Activated CD4-positive, alpha-beta T cell treated with anti-CD3 and anti-CD28 coated beads, Interleukin-2, amount 10 ng/mL, durations not matched to agents 24 days and 14 days (primary cell): ENCODE measurements at regions not wholly inside any gene's neighbourhood (a gene's known extent, or its start where the extent isn't known, plus 50 kb on each side); places are given as distances from the start of the nearest gene placed in this dataset.

Experiments used
- DNase-seq: peaks from one replicate; pipeline ENCODE4 v3.0.0; 2022
- H3K27ac Mint-ChIP-seq: one replicate; pipeline ENCODE4 v1.8.0; 2022; ENCODE audit warnings: mild to moderate bottlenecking, mixed read lengths
- H3K27me3 Mint-ChIP-seq: one replicate; pipeline ENCODE4 v1.8.0; 2022; ENCODE audit warnings: mixed read lengths
- H3K36me3 Mint-ChIP-seq: one replicate; pipeline ENCODE4 v1.8.0; 2022; ENCODE audit warnings: low read depth, mild to moderate bottlenecking, mixed read lengths
- H3K4me1 Mint-ChIP-seq: one replicate; pipeline ENCODE4 v1.8.0; 2021; ENCODE audit warnings: mixed read lengths
- H3K4me3 Mint-ChIP-seq: one replicate; pipeline ENCODE4 v1.8.0; 2022; ENCODE audit warnings: mild to moderate bottlenecking, moderate library complexity, mixed read lengths
- H3K9me3 Mint-ChIP-seq: one replicate; pipeline ENCODE4 v1.8.0; 2021; ENCODE audit warnings: mixed read lengths
- intact Hi-C: fragments of 100-400 bp; cut with micrococcal nuclease; formaldehyde crosslinking; loops from one replicate; pipeline ENCODE4 v1.15.1; 2023

GRCh38 chr3:87626546-87626945 is 350.2 kb upstream of the POU1F1 start:
- Mint-ChIP-seq H3K4me3 (no peak overlapping the region), H3K36me3 (no peaks in the 10 kb centered on the region), H3K27me3 (no peaks in the 10 kb centered on the region), H3K27ac (no peak overlapping the region), H3K9me3 (no peaks in the 10 kb centered on the region), H3K4me1 (no peaks in the 10 kb centered on the region)
- intact Hi-C loops: no loop called here
- no peak for DNase-seq

GRCh38 chr3:87625876-87626275 is 349.5 kb upstream of the POU1F1 start:
- Mint-ChIP-seq H3K4me1 (no peaks in the 10 kb centered on the region), H3K36me3 (no peaks in the 10 kb centered on the region), H3K27ac (no peak overlapping the region), H3K27me3 (no peaks in the 10 kb centered on the region), H3K4me3 (no peak overlapping the region), H3K9me3 (no peaks in the 10 kb centered on the region)
- no peak for DNase-seq
- intact Hi-C loops: no loop called here

- H3K27me3 Mint-ChIP-seq: no peaks in the 10 kb centered on the region
- no peak overlapping the region for H3K4me3 Mint-ChIP-seq
- H3K4me1 Mint-ChIP-seq: no peaks in the 10 kb centered on the region
- no peaks in the 10 kb centered on the region for H3K36me3 Mint-ChIP-seq
- no peak overlapping the region for H3K27ac Mint-ChIP-seq
- no peaks in the 10 kb centered on the region for H3K9me3 Mint-ChIP-seq
- intact Hi-C loops: no loop called here
- no peak for DNase-seq
Observed at GRCh38 chr3:87624860-87625259, 348.5 kb upstream of the POU1F1 start.

- H3K4me1 Mint-ChIP-seq: no peaks in the 10 kb centered on the region
- H3K9me3 Mint-ChIP-seq: no peaks in the 10 kb centered on the region
- no peaks in the 10 kb centered on the region for H3K27me3 Mint-ChIP-seq
- H3K4me3 Mint-ChIP-seq: no peak overlapping the region
- no peak for DNase-seq
- intact Hi-C loops: no loop called here
- H3K27ac Mint-ChIP-seq: no peak overlapping the region
- no peaks in the 10 kb centered on the region for H3K36me3 Mint-ChIP-seq
Observed at GRCh38 chr3:87621667-87622066, 345.3 kb upstream of the POU1F1 start.

GRCh38 chr3:87615506-87615905 is 339.1 kb upstream of the POU1F1 start:
- DNase-seq: no peak
- H3K9me3 Mint-ChIP-seq: peaks cover 9% of the 10 kb centered on the region
- intact Hi-C loops: no loop called here
- no peak overlapping the region for H3K4me3 Mint-ChIP-seq
- no peaks in the 10 kb centered on the region for H3K36me3 Mint-ChIP-seq
- no peaks in the 10 kb centered on the region for H3K4me1 Mint-ChIP-seq
- H3K27ac Mint-ChIP-seq: no peak overlapping the region
- no peaks in the 10 kb centered on the region for H3K27me3 Mint-ChIP-seq

GRCh38 chr3:87614998-87615397 is 338.6 kb upstream of the POU1F1 start:
- intact Hi-C loops: no loop called here
- Mint-ChIP-seq H3K9me3 (peaks cover 9% of the 10 kb centered on the region), H3K4me1 (no peaks in the 10 kb centered on the region), H3K27me3 (no peaks in the 10 kb centered on the region), H3K4me3 (no peak overlapping the region), H3K36me3 (no peaks in the 10 kb centered on the region), H3K27ac (no peak overlapping the region)
- DNase-seq: no peak

- no peak for DNase-seq
- intact Hi-C loops: no loop called here
- Mint-ChIP-seq H3K9me3 (peaks cover 4% of the 10 kb centered on the region), H3K4me3 (no peak overlapping the region), H3K27ac (no peak overlapping the region), H3K36me3 (no peaks in the 10 kb centered on the region), H3K4me1 (no peaks in the 10 kb centered on the region), H3K27me3 (no peaks in the 10 kb centered on the region)
Observed at GRCh38 chr3:87607234-87607633, 330.9 kb upstream of the POU1F1 start.

GRCh38 chr3:87595798-87596197 is 319.4 kb upstream of the POU1F1 start:
- no peak for DNase-seq
- H3K9me3 Mint-ChIP-seq: peaks cover 3% of the 10 kb centered on the region
- H3K4me1 Mint-ChIP-seq: no peaks in the 10 kb centered on the region
- no peaks in the 10 kb centered on the region for H3K36me3 Mint-ChIP-seq
- H3K27ac Mint-ChIP-seq: no peak overlapping the region
- H3K27me3 Mint-ChIP-seq: no peaks in the 10 kb centered on the region
- no peak overlapping the region for H3K4me3 Mint-ChIP-seq
- intact Hi-C loops: no loop called here

- no peaks in the 10 kb centered on the region for H3K36me3 Mint-ChIP-seq
- DNase-seq: no peak
- no peaks in the 10 kb centered on the region for H3K27me3 Mint-ChIP-seq
- H3K9me3 Mint-ChIP-seq: no peaks in the 10 kb centered on the region
- no peak overlapping the region for H3K27ac Mint-ChIP-seq
- H3K4me3 Mint-ChIP-seq: no peak overlapping the region
- H3K4me1 Mint-ChIP-seq: no peaks in the 10 kb centered on the region
- intact Hi-C loops: no loop called here
Observed at GRCh38 chr3:87581240-87581639, 304.9 kb upstream of the POU1F1 start.

GRCh38 chr3:87576752-87577151 is 300.4 kb upstream of the POU1F1 start:
- Mint-ChIP-seq H3K4me3 (no peak overlapping the region), H3K27me3 (no peaks in the 10 kb centered on the region), H3K4me1 (no peaks in the 10 kb centered on the region), H3K27ac (no peak overlapping the region), H3K9me3 (no peaks in the 10 kb centered on the region), H3K36me3 (no peaks in the 10 kb centered on the region)
- intact Hi-C loops: no loop called here
- DNase-seq: no peak

- Mint-ChIP-seq H3K27me3 (no peaks in the 10 kb centered on the region), H3K36me3 (no peaks in the 10 kb centered on the region), H3K9me3 (no peaks in the 10 kb centered on the region), H3K4me1 (no peaks in the 10 kb centered on the region), H3K4me3 (no peak overlapping the region), H3K27ac (no peak overlapping the region)
- DNase-seq: no peak
- intact Hi-C loops: no loop called here
Observed at GRCh38 chr3:87575550-87575949, 299.2 kb upstream of the POU1F1 start.

GRCh38 chr3:87568331-87568730 is 291.9 kb upstream of the POU1F1 start:
- Mint-ChIP-seq H3K4me1 (no peaks in the 10 kb centered on the region), H3K4me3 (no peak overlapping the region), H3K9me3 (no peaks in the 10 kb centered on the region), H3K27ac (no peak overlapping the region), H3K36me3 (no peaks in the 10 kb centered on the region), H3K27me3 (no peaks in the 10 kb centered on the region)
- intact Hi-C loops: no loop called here
- DNase-seq: no peak

GRCh38 chr3:87564438-87564837 is 288.1 kb upstream of the POU1F1 start:
- Mint-ChIP-seq H3K27me3 (no peaks in the 10 kb centered on the region), H3K4me3 (no peak overlapping the region), H3K36me3 (no peaks in the 10 kb centered on the region), H3K27ac (no peak overlapping the region), H3K4me1 (no peaks in the 10 kb centered on the region), H3K9me3 (no peaks in the 10 kb centered on the region)
- intact Hi-C loops: no loop called here
- no peak for DNase-seq

- Mint-ChIP-seq H3K27me3 (no peaks in the 10 kb centered on the region), H3K4me1 (no peaks in the 10 kb centered on the region), H3K4me3 (no peak overlapping the region), H3K9me3 (no peaks in the 10 kb centered on the region), H3K27ac (no peak overlapping the region), H3K36me3 (no peaks in the 10 kb centered on the region)
- no peak for DNase-seq
- intact Hi-C loops: no loop called here
Observed at GRCh38 chr3:87563712-87564111, 287.3 kb upstream of the POU1F1 start.

- H3K4me1 Mint-ChIP-seq: no peaks in the 10 kb centered on the region
- H3K27ac Mint-ChIP-seq: no peak overlapping the region
- no peaks in the 10 kb centered on the region for H3K27me3 Mint-ChIP-seq
- intact Hi-C loops: no loop called here
- H3K9me3 Mint-ChIP-seq: no peaks in the 10 kb centered on the region
- no peaks in the 10 kb centered on the region for H3K36me3 Mint-ChIP-seq
- DNase-seq: no peak
- no peak overlapping the region for H3K4me3 Mint-ChIP-seq
Observed at GRCh38 chr3:87558492-87558891, 282.1 kb upstream of the POU1F1 start.
